Upper lobe of right lung (tissue), 1 donor: ENCODE measurements at regions not wholly inside any gene's neighbourhood (a gene's known extent, or its start where the extent isn't known, plus 50 kb on each side); places are given as distances from the start of the nearest gene placed in this dataset.
A peak's percentile ranks its signal among the peaks of the same experiment; 100 is the strongest.

ENCODE experiments used
- ATAC-seq: fragments of 200-7000 bp; cut with Tn5 transposase; one replicate; pipeline ENCODE4 v1.9.1; 2020; ENCODE audit warnings: mild to moderate bottlenecking, moderate library complexity
- DNase-seq: peaks from one replicate; pipeline ENCODE4 v3.0.0-alpha.2; 2020
- H3K27ac ChIP-seq: fragments of 200-600 bp; one replicate; pipeline ENCODE4 v1.8.0; 2022
- H3K27me3 ChIP-seq: fragments of 200-600 bp; one replicate; pipeline ENCODE4 v1.8.0; 2022; ENCODE audit warnings: mild to moderate bottlenecking
- H3K36me3 ChIP-seq: fragments of 200-600 bp; one replicate; pipeline ENCODE4 v1.8.0; 2022
- H3K4me1 ChIP-seq: fragments of 200-600 bp; one replicate; pipeline ENCODE4 v1.8.0; 2022
- H3K4me3 ChIP-seq: fragments of 200-600 bp; one replicate; pipeline ENCODE4 v1.8.0; 2022; ENCODE audit warnings: mild to moderate bottlenecking
- H3K9me3 ChIP-seq: fragments of 200-600 bp; one replicate; pipeline ENCODE4 v1.8.0; 2022
- intact Hi-C: fragments of 100-400 bp; cut with DNase I; formaldehyde crosslinking; loops from one replicate; pipeline ENCODE4 v1.11.0; 2022
- TF ChIP-seq, protein P1 (sequence below): fragments of 200-600 bp; IDR thresholded peaks from one replicate; pipeline ENCODE4 v1.8.0; 2022; ENCODE audit warnings: antibody characterized with exemption
- donor health status: DM: no; HTN: yes; CAD: no; lungs with severe emphysema.

DNA sequence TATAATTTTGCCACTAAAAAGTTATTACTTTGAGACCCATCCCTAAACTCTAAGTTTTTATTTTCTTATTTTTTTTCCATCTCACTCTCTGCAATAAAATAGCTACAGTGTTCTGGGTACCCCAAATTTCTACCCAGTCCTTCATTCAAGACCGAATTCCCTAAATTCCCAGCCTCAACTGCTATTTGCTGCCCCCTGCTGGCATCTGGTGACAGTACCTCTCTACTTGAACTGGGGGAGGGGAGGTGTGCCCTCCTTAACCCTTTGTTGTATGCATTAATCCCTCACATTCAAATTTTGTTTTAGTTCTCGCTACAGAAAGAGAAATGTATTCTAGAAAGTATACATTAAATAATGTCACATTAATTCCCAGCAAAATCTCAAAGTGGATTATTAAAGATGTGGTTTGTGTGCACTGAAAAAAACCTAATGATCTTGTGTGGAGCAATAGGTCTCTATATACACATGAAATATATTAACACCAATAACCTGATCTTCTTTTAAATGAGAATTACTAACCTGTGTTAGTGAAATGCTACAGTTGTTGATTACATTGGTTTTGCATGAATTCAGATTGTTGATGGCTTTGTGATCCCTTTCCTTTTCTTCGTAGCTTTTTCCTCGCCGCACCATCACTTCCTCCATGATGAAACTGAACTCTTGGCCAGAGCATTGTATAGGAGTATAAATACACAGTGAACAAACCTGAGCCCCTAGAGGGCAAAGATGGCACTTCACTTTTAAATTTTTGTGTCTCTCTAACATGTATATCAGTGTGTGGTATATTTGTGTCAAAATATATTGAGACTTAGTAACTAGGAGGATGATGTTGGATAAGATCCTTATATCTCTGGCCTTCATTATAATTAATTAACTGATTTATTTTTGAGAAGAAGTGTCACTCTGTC is 590.0 kb downstream of the METTL15 start:
- ATAC-seq, result peak; percentile 79
- H3K27me3 ChIP-seq, result no peaks in the 10 kb centered on the region
- intact Hi-C loops, result no loop called here
- no peak overlapping the region for H3K4me3 ChIP-seq
- no peak overlapping the region for H3K27ac ChIP-seq
- H3K9me3 ChIP-seq, result no peaks in the 10 kb centered on the region
- no peaks in the 10 kb centered on the region for H3K36me3 ChIP-seq
- H3K4me1 ChIP-seq, result no peaks in the 10 kb centered on the region
- peak; percentile 62 for DNase-seq
- TF ChIP-seq, protein P1, sequence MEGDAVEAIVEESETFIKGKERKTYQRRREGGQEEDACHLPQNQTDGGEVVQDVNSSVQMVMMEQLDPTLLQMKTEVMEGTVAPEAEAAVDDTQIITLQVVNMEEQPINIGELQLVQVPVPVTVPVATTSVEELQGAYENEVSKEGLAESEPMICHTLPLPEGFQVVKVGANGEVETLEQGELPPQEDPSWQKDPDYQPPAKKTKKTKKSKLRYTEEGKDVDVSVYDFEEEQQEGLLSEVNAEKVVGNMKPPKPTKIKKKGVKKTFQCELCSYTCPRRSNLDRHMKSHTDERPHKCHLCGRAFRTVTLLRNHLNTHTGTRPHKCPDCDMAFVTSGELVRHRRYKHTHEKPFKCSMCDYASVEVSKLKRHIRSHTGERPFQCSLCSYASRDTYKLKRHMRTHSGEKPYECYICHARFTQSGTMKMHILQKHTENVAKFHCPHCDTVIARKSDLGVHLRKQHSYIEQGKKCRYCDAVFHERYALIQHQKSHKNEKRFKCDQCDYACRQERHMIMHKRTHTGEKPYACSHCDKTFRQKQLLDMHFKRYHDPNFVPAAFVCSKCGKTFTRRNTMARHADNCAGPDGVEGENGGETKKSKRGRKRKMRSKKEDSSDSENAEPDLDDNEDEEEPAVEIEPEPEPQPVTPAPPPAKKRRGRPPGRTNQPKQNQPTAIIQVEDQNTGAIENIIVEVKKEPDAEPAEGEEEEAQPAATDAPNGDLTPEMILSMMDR, result peak; percentile 70

DNA sequence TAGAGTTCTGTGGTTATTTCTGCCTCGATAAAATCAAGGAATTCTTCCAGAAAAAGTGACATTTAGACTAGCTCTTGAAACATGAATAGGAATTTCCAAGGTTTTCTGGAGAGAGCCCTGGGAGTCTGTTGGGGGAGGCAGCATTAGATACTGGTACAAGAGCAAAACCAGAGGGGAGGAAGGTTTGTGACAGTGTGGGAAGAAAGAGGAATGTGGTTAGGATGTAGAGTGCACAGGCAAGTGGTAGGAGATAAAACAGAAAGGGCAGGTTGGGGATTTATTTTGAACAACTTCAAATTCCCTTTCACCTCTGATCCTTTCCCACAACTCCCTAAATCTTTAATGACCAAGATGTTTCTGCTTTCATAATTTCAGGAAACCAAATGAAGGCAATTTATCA is 588.4 kb downstream of the METTL15 start:
- Histone ChIP-seq H3K9me3 (no peaks in the 10 kb centered on the region), H3K4me1 (no peaks in the 10 kb centered on the region), H3K36me3 (no peaks in the 10 kb centered on the region), H3K4me3 (no peak overlapping the region), H3K27me3 (no peaks in the 10 kb centered on the region), H3K27ac (no peak overlapping the region)
- ATAC-seq (no peak), DNase-seq (no peak)
- intact Hi-C loops, result no loop called here
- TF ChIP-seq, protein P1, result no peak

DNA sequence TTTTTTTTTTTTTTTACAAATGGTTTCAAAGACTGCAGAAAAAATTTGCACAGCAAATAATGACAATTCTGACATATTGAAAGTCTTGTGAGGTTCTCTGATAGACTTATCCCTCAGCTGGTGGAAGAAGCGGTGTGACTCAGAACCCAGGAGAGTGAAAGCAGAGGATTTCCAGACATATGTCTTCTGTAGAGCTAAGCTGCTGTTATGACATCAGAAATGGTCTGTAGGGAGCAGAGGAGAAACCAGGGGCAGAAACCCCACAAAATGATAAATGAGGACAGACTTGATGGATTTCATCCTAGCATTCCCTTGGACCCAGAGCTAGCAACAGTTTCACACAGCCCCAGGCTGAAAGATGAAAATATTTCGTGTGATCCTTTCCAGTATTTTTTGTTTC is 582.6 kb downstream of the METTL15 start:
- no peaks in the 10 kb centered on the region for H3K36me3 ChIP-seq
- no peaks in the 10 kb centered on the region for H3K27me3 ChIP-seq
- no peak overlapping the region for H3K4me3 ChIP-seq
- DNase-seq, result no peak
- no peak for ATAC-seq
- H3K9me3 ChIP-seq, result no peaks in the 10 kb centered on the region
- TF ChIP-seq, protein P1, result no peak
- intact Hi-C loops, result no loop called here
- no peaks in the 10 kb centered on the region for H3K4me1 ChIP-seq
- no peak overlapping the region for H3K27ac ChIP-seq

DNA sequence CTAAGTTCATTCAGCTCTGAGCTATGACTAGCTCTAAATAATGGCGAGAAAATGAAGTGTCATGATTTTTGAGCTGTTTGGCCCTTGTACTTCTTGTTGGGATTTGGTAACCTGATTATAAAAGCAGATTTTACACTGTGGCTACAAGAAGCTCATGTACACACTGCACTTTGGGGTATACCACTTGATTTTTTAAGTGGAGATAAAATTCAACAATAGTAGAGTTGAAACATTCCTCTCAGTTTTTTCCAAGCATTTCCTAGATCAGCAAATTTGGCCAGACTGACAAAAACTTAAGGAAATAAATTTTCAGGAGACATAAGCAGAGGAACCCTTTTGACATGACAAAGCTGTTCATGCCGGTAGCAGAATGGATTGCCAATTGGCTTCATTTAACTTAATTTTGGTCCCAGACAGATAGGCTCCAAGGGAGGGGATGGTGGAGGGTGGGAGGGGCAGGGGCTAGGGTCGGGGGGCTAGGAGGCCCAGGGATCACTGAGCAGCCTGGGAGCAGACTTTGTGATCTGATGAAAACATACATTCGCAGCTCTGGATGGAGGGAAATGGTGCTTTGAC is 575.9 kb downstream of the METTL15 start:
- H3K4me3 ChIP-seq, result no peak overlapping the region
- no peaks in the 10 kb centered on the region for H3K36me3 ChIP-seq
- no peaks in the 10 kb centered on the region for H3K9me3 ChIP-seq
- TF ChIP-seq, protein P1, result no peak
- DNase-seq, result no peak
- intact Hi-C loops, result no loop called here
- H3K27me3 ChIP-seq, result no peaks in the 10 kb centered on the region
- ATAC-seq, result no peak
- no peaks in the 10 kb centered on the region for H3K4me1 ChIP-seq
- H3K27ac ChIP-seq, result no peak overlapping the region

DNA sequence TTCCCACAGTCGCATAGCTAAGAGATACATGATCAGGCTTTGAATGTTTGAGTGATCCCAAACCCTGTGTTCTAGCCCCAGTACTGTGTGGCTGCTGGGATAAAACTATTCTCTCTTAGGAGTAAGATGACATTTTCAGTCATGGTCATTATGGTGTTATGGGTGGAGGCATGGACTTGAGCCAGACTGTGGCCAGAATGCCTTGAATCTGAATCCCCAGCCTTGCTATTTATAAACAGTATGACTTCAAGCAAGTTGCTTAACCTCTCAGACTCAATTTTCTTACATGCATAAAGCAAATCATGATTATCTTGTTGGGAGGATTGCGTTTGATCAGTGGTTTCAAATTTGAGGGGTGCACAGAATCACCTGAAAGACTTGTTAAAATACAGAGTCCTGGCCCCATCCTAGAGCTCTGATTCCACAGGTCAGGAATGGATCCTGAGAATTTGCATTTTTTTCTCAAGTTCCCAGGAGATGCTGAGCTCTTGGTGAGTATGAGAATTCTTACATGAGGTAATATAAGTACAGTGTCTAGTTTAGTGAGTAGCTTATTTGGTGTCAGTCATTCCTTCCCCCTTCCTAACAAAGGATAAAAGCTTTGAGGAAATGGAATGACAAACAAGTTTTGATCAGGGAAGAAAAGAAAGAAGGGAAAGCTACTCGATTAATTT is 571.7 kb downstream of the METTL15 start:
- H3K27ac ChIP-seq, result no peak overlapping the region
- H3K27me3 ChIP-seq, result no peaks in the 10 kb centered on the region
- no peaks in the 10 kb centered on the region for H3K36me3 ChIP-seq
- ATAC-seq (no peak), DNase-seq (no peak)
- intact Hi-C loops, result no loop called here
- no peak overlapping the region for H3K4me3 ChIP-seq
- TF ChIP-seq, protein P1, result no peak
- H3K4me1 ChIP-seq, result no peaks in the 10 kb centered on the region
- no peaks in the 10 kb centered on the region for H3K9me3 ChIP-seq
